ENCODE measurements at regions not wholly inside any gene's neighbourhood (a gene's known extent, or its start where the extent isn't known, plus 50 kb on each side); places are given as distances from the start of the nearest gene placed in this dataset.

- TF ChIP-seq CTCF (conservative IDR thresholded peaks at IDR 0.05; ENCODE audit: low read depth in 2 of 2), result no peak
- no peak for TF ChIP-seq POLR2AphosphoS5 (IDR thresholded peaks at IDR 0.05; ENCODE audit: low read depth)
- TF ChIP-seq JUNB (IDR thresholded peaks at IDR 0.05; ENCODE audit: unreplicated experiment), result no peak
- no peak for TF ChIP-seq ZNF114 (CRISPR knock-in tag; IDR thresholded peaks at IDR 0.05)
Measured at GRCh38 chr18:40250236-40250635, 1704.8 kb upstream of the PIK3C3 start.

All from GM23338 (cell line).